ENCODE measurements at regions not wholly inside any gene's neighbourhood (a gene's known extent, or its start where the extent isn't known, plus 50 kb on each side); places are given as distances from the start of the nearest gene placed in this dataset.
A peak's percentile ranks its signal among the peaks of the same experiment; 100 is the strongest.

DNA sequence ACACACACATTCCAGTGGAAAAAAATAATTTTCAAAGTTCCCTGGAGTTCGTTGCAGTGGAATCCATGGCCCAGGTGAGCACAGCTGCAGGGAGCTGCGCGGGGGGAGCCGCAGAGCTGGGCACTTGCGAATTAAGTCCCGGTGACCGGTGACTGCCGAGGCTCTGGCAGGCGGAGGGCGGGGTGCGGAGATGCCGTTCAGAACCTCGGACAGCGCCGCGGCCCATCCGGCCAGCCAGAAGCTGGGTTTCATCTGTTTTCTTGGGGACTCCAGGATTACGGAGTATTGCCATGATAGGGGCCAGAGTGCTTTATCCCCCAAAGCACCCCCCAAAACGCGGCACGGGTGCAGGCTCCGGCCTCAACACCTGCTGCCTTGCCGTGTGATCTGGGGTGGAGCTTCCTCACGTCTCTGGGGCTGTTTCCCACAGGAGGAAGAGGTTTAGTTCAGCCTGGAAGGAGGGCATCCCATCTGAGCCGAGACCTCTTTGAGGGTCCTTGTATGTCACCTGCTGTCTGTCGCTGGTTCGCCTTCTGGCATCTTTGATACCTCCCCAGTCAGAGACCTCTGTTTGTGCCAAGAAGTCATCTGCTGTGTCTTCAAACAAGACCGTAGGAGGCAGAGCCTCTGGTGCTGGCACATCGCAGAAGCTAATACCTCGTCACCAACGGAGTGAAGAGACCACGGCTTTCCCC is 99.4 kb downstream of the YTHDF1 start:
- no peak for DNase-seq (ENCODE audit: low read depth)

DNA sequence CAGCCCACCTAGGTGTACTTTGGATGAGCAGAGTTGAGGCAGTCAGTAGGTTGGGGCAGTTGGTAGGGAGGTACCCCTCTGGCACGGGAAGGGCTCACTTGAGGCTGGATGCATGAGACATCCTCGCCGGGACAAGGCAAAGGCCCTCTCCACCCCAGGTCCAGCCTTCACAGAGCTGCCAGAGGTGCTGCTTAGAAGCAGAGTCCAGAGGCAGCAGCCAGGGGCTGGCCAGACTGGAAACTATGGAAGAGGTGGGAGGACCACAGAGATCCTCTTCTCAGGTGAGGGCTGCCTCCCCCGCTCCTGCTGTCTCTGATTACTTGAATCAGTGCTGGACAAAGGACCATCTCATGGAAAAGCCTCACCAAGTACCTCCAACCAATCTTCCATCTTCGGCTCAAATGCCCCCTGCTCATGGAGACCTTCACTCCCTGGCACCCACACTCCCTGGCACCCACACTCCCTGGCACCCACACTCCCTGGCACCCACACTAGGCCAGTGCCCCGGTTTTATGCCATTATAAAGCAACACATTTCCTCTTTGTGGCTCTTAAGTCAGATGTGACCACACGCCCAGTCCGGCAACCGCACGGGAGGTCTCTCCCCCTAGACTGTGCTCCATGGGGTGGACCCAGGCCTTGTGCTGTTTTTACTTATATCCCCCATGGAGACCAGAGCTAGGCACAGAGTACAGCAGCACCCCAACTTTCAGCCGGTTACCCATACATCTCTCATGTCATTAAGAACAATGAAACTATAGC is 100.1 kb downstream of the YTHDF1 start:
- DNase-seq (ENCODE audit: low read depth): no peak

DNA sequence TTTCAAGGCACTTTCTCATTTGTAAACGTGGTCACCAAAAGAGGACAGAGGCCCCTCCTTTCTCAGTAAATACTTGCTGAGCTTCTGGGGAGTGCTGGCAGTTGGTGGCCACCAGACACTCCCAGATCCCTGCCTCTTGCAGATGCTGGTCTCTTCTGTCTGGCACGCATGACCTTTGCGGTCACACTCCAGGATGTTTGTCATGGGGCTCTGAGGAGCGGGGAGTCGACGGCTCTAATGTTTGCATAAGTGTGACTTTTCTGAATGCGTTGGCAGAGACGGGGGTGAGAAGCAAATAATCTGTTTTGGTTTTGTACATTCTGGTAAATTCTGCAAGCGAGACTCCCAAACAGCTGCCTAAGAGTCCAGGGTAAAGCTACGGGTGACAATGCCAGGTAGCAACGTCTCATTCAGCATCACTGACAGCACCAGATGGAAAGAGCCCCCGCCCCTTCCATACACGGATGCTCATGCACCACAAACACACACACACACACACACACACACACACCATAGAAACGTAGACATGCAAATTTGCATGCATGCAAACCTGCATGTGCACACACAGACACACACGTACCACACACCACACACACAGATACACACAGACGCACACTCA is 101.1 kb downstream of the YTHDF1 start:
- no peak for DNase-seq (ENCODE audit: low read depth)

DNA sequence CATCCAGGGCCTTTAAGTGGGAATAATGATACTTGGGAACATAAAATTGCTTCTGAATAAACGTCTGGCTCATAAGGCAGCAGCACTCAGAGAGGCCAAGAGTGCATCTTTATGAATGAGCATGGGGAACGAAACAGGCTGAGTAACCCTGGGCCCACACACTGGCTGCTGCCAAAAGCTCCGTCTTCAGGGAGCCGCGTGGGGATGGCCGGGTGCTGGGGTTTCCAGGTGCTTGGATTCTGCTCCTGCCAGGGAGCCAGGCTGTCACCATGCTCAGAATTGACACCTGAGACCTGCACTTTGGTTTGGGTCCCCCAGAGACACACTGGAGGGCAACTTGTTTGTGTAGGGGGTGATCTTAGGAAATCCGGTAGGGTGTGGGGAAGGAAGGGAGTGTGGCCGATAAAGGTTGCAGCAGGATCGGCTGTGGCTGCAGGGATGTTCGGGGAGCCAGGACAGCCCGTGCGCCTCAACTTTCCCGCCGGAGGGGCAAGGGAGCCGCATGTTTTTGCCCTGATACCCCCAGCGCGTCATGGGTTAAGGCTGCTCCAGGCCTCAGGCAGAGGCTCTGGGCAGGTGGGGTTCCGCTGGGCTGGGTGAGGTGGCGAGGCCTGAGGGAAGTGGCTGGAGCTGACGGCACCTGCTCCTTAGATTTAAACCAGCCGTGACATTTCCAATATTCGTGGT is 101.8 kb downstream of the YTHDF1 start:
- DNase-seq (ENCODE audit: low read depth): no peak

DNA sequence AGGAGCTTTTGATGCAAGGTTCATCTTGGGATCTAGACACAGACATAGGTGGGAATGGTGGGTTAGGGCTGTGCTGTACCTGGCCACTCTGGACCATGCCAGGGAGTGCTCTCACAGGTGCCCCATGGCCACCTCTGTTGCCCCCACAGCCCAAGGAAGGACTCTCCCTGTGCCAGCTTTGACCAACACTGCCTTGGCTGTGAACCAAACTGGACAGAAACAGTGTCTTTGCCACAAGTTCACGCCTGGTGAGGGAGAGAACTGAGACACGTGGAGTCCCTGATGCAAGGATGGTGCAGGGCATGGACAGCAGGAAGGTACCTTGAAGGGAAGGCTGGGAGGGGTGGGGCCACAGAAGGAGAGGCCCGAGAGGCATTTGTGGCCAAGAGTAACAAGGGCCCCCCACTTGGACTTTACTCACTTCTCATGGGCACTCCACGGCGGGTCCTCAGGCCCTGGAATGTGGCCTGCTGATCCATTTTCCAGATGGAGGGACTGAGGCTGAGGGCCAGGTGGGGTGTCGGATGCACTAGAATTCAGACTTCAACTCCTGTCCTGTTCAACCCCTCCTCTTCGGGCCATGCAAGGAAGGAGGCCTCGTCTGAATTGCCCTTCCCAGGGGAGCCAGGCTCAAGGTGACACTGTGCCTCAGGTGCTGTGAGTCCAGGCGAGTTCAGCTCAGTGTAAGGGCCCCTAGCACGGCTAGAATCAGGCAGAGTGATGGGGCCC is 103.3 kb downstream of the YTHDF1 start:
- no peak for DNase-seq (ENCODE audit: low read depth)

DNA sequence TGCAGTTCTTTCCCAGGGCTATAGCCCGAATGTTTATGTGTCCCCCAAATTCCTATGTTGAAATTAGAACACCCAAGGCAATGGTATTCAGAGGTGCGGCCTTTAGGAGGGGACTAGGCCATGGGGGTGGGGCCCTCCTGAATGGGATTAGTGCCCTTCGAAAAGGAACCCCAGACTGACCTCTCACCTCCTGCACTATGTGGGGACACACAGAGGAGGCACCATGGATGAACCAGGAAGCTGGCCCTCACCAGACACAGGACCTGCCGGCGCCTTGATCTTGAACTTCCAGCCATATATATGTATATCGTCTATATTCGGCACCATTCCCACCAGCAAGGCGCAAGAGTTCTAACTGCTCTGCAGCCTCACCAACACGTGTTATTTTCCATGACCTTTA is 101.5 kb upstream of the BHLHE23 start:
- no peak for DNase-seq (ENCODE audit: low read depth)

DNA sequence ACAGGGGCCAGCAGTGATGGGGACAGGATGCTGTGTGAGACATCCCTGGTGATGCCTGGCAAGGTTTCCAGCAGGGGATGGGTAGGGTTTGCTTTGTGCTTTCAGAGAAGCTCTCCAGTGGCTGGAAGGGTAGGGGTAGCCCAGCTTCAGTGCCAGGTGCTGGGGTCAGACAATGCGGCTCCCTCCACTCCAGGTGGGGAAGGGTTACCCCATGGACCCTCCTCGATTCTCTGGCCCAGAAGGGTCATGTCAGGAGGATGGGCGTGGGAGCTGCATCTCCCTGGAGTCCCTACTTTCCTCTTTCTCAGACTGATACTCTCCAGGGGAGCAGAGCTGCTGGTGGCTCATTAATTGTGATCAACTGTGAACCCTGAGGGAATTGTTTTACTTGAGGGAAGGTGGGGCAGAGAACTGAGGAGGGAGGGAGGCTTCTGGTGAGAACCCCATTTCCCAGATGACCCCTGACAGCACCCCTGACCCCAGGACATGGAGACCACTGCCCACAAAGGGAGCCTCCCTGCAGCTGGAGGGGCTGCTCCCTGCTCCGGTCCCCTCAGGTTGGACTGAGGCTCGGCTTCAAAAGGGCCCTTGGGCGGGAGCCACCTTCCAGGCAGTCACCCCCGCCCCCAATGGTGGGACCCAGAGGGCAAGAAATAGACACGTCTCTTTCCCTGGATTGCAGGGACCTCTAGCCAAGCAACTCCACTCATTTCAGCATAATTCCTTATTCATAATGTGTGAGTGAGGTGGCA is 100.9 kb upstream of the BHLHE23 start:
- DNase-seq (ENCODE audit: low read depth): no peak

DNA sequence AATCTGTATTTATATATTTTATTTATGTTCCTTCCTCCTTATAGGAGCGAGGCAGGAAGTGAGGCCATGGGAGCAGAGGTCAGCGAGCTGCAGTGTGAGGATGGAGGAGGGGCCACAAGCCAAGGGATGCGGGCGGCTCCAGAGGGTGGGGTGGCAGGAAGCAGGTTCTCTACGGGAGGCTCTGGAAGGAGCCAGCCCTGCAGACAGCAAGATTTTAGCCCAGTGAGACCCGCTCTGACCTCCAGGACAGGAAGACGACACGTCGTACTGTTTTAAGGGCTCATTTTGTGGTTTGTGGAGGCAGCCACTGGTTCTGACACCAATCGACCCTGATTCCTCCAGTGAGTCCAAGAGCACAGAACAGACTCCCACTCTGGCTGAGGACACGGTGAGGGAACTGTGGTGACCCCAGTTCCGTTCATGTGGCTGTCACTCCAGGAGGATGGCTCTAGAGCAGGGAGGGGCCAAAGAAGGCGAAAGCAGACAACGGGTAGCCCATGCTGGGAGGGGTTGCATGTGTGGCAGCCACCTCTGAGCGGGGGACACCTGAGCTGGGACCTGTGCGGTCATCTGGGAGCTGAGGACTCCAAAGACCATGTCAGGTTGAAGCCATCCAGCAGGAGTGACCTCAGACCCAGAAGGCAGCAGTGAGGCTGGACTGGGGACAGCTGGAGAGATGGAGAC is 100.1 kb upstream of the BHLHE23 start:
- no peak for DNase-seq (ENCODE audit: low read depth)

DNA sequence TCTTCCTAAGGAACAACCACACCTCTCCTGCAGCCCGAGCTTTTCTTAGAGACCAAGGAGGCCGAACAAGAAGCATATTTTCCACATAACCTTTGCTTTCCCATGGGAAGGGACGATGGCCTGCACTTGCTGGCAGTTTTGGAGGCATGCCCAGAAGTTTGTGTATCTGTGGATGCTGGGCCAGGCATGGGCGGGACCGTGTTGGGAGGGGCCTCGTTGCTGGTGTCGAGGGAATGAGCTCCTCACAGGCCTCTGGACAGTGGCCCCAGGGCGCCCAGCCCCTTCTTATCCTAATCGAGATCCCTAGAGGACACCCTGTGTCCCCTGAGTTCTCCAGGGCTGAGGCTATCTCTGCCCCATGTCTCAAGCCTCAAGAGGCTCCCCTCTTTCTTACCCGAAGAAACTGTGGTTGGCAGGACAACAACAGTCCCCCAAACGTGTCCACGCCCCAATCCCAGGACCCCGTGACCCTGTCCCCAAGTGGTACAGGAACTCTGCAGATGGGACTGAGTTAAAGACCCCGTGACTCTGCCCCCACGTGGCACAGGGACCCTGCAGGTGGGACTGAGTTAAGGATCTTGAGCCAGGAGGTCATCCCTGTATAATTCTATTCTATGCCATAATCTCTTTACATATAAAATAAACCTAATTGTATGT is 99.5 kb upstream of the BHLHE23 start:
- no peak for DNase-seq (ENCODE audit: low read depth)

DNA sequence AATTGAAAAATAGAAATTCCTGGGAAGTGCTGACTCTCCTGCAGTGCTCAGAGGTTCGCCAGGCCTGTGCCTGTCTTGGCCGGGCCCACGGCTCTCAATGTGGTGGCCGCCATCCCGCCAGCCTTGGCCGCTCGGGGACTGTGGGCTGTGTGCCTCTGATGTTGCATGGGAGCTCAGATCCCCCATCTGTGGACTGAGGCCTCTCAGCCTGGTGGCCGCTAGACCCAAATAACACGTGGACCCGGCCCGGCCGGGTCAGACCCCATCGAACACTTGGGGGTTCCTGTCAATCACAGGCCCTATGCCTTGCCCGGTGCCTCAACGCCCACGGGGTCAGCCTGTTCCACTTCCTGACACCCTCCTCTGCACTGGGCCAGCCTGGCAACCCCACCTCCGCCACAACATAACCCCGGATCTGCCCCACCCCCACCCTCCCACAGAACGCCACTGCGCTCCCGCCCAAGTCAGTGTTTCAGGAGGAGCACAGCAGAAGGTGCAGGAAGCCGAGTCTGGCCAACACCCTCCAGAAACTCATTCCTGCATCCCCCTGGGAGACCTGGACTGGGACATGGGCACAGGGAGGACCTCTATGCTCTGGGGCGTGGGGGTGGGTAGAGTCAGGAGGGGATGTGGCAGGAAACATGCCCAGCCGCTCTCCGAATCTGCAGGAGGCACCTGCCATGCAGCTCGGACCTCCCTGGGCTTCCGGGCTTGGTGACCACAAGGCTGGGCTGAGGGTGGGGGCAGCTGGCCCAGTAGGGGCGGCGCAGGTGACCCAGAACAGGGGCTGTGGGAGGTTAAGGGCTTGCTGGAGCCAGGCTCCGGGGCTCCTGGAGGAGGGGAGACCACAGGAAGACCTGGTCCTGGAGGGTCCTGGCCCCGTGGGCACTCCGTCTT is 98.7 kb upstream of the BHLHE23 start:
- DNase-seq (ENCODE audit: low read depth): no peak

DNA sequence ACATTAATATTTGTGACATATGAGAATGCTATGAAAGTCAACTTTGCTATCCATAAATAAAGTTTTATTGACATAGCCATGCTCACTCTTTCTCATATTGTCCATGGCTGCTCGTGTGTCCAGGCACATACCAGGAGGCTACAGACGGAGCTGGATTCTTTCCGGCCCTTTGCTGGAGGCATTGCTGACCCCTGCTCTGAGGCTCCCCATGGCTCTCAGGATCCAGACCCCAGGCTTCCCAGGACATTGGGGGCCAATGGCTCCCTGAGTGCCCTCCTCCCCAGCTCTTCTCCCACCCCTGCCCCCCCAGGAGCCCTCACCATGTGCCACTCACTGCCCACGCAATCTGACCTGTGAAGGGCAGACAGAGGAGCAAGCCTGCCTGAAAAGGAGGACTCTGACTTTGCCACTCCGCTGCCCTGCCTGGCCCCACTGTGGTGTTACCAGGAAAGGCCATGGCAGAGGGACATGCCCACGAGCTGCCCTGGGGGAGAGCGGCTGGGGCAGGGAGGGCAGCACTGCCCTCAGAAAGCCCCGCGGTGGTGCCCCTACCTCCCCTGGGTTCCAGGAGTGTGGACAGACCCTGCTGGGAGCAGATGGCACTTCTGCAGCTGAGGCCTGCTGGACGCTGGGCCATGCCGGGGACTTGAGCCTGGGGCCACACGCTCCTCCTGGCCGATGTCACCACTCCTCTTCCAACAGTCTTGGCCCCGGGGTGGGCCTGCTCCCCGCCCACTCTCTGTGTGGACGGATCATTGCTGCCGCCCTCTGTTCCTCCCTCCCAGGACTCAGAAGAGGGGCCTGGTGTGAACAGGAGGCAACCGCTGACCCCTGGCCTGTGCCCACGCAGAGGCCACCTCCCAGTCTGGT is 97.8 kb upstream of the BHLHE23 start:
- no peak for DNase-seq (ENCODE audit: low read depth)

DNA sequence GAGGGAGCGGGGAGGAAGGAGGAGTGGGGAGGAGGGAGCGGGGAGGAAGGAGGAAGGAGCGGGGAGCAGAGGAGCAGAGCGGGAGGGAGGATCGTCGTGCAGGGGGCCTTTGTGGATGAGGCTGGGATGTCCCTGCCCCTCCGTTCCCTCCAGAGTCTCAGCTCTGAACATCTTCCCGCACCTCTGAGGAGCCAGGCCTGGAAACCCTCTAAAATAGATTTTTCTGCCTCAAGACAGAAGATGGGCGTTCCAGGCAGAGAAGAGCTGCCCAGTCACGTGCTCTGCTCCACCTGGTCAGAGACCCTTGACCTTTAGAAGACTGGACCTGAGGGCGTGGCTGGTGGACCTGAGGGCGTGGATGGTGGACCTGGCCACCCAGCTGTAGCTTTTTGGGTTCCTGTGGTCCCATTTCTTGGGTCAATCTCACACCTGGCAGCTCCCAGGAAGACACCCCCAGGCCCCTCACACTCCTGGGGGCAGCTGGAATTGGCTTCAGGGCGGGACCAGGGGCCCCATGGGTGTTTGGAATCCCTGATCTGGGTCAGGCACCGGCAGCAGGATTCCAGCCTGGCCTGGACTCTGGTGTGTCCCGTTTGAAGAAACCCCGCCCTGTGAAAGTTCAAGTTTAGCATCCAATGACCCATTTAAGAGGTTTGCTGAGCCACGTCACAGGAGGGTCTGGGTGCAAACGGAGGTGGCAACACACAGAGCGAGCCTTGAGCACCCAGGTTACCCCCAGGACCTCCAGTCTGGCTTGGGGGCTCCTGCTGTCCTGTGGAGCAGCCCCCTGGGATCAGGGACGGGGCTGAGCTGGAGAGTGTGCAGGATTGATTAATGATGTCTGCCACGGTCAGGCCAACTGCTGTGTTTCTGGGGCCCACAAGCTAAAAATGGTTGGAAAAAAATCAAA is 96.9 kb upstream of the BHLHE23 start:
- DNase-seq (ENCODE audit: low read depth): no peak

DNA sequence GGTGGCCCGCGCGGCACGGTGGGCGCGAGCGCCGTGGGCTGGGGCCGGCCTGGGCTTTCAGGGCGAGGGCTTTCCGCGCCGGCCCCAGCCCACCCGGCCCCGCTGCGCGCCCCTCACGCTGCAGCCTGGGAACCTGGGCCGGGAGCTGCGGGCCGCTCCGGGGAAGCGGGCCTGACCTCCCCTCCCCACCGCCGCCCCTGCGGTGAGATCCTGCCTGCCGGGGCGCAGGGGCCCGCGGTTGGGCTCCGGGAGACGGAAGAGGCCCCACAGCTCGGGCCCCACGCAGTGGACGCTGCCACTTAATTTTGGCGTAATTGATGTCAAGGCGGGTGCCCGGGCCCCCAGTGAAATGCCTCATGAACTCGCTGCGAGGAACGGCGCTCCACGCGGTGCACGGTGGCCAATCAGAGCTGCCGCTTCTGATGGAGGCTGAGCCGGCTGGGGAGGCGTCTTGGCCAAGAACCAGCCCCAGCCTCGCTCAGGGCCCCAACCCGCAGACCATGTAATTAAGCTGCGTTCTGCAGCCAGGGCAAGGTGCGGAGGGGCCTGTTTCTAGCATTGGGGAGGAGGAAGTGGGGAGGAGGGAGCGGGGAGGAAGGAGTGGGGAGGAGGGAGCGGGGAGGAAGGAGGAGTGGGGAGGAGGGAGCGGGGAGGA is 96.1 kb upstream of the BHLHE23 start:
- peak; percentile 58 for DNase-seq (ENCODE audit: low read depth)

DNA sequence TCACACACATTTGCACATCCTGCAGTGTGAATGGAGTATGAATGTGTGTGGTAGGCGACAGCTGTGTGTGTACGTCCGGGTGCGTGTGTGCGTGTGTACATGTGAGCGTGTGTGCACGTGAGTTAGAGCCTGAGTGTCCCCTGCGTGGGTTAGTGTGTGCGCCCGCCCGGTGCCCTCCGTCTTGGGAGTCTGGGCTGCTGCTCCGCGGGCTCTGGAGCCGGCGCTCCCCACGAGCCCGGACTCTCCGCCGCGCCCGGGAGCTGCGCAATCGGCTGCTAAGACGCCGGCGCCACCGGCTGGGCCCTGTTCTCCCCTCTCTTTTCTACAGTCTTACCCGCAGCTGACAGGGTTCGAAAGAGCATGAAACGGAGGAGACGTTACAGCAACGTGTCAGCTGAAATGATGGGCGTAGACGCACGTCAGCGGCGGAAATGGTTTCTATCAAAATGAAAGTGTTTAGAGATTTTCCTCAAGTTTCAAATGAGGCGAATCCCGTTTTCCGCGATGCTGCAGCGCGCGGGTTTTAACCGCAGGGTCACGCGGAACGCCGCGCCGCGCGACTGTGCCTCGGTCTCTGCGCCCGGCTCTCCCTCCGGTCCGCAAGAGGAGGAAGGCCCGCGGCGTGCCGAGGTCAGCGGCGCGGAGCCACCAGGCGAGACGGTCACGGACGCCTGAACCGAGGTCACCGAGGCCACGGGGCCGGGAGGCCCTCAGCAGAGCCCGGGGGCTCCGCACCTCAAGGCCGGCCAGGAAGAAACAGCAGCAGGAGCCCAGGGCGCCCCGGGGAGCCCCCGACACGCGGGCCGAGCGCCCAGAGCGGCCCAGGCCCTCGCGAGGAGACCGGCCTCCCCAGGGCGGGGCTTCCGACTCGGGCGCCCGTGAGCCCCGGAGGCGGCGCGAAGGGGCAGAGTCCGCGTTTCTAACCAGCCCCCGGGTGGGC is 95.3 kb upstream of the BHLHE23 start:
- DNase-seq (ENCODE audit: low read depth): peak; percentile 47

DNA sequence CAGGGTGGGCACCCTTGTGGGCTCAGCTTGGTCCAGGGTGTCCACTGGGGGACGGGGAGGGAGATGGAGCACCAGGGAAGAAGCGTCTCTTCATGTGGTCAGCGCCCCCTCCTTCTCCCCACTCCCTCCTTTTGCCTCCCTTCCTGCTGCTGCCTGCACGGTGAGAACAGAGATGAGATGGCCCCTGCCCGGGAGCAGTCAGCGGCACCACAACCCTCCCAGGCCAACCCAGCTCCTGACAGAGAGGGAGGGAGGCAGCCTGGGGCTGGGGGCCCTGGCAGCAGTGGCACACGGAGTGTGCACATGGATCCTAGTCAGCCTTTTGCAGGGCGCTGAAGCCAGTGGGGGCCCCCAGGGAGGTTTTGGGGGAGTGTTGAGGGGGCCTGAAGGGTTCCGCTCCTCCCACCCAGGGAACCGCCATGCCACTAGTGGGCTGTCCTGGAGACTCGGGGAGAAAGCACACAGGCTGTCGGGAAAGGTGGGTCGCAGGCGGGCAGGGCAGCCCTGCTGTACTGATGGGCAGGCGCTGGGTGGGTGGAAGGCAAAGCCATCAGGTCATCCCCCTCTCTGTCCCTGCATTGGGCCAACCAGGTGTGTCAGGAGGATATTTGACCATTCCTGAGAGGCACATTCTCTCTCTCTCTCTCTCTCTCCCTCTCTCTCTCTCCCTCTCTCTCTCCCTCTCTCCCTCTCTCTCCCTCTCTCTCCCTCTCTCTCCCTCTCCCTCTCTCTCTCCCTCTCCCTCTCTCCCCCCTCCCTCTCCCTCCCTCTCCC is 94.3 kb upstream of the BHLHE23 start:
- DNase-seq (ENCODE audit: low read depth): no peak
